ENCODE measurements at regions not wholly inside any gene's neighbourhood (a gene's known extent, or its start where the extent isn't known, plus 50 kb on each side); places are given as distances from the start of the nearest gene placed in this dataset.

- POLR2A ChIA-PET (ENCODE audit: unreplicated experiment): no interaction called here
- no peaks in the 10 kb centered on the region for H3K27me3 ChIP-seq (ENCODE audit: control insufficient read depth, insufficient read depth, low read length)
- dilution Hi-C loops (cut with HindIII; ENCODE audit: low sequenced_read_pairs, unreplicated experiment) (no loop called here), intact Hi-C loops (cut with micrococcal nuclease) (no loop called here), in situ Hi-C loops (cut with MboI; ENCODE audit: low sequenced_read_pairs) (no loop called here)
- H3K9me3 ChIP-seq (ENCODE audit: control insufficient read depth, insufficient read depth, low read length): no peaks in the 10 kb centered on the region
- H4K5ac ChIP-seq (ENCODE audit: low read depth, low read length): no peak overlapping the region
- no peak overlapping the region for H2AK5ac ChIP-seq (ENCODE audit: low read depth, low read length)
- TF ChIP-seq ELK1 (IDR thresholded peaks at IDR 0.05; ENCODE audit: borderline replicate concordance, low read depth, low read length): no peak
- H3K56ac ChIP-seq (ENCODE audit: extremely low read depth, insufficient read depth, low read length): no peak overlapping the region
- H4K91ac ChIP-seq (ENCODE audit: insufficient read depth, low read depth, low read length): no peak overlapping the region
- H3K23ac ChIP-seq (ENCODE audit: low read depth, low read length): no peak overlapping the region
- no peak overlapping the region for H3K18ac ChIP-seq (ENCODE audit: low read depth, low read length)
- ATAC-seq (ENCODE audit: low read depth): no peak
- H3K4me2 ChIP-seq (ENCODE audit: low read depth, low read length): no peak overlapping the region
- no peak overlapping the region for H2BK20ac ChIP-seq (ENCODE audit: low read depth, low read length)
- no peak overlapping the region for H4K8ac ChIP-seq (ENCODE audit: low read depth in 2 of 2, low read length in 2 of 2)
- no peak overlapping the region for H2BK5ac ChIP-seq (ENCODE audit: low read depth, low read length, poor library complexity, severe bottlenecking)
- no peak overlapping the region for H2BK15ac ChIP-seq (ENCODE audit: low read depth, low read length)
- 20% methylated on average over 3 of the region's 3 CpGs; no CpG with 5 or more reads in 1 of the 2 experiments for WGBS, 2 experiments (ENCODE audit: extremely low coverage in 2 of 2, insufficient read length in 1 of 2)
- no peak overlapping the region for H3K14ac ChIP-seq (replicated peaks; ENCODE audit: low read depth, low read length)
- H3K9ac ChIP-seq (ENCODE audit: low read depth, low read length): no peak overlapping the region
- H3K4ac ChIP-seq (ENCODE audit: low read depth, low read length): no peak overlapping the region
- no peak overlapping the region for H3K4me3 ChIP-seq (ENCODE audit: insufficient read depth, low read depth, low read length)
- H3K4me1 ChIP-seq (ENCODE audit: control insufficient read depth, insufficient read depth, low read length): no peaks in the 10 kb centered on the region
- H2BK120ac ChIP-seq (ENCODE audit: low read depth, low read length): no peak overlapping the region
- no peak overlapping the region for H3K27ac ChIP-seq (ENCODE audit: insufficient read depth, low read length)
- H3K36me3 ChIP-seq (ENCODE audit: control insufficient read depth, insufficient read depth, low read length): no peaks in the 10 kb centered on the region
- H4K20me1 ChIP-seq (ENCODE audit: insufficient read depth, low read length): no peaks in the 10 kb centered on the region
- BruUV-seq (replicated peaks): no TSS peak
- H2AK9ac ChIP-seq (replicated peaks; ENCODE audit: low read depth, low read length, poor library complexity): no peak overlapping the region
- H3K9me1 ChIP-seq (ENCODE audit: insufficient read depth, low read length): no peaks in the 10 kb centered on the region
- no peak overlapping the region for H2AFZ ChIP-seq (replicated peaks; ENCODE audit: low read length, poor library complexity)
- CTCF ChIA-PET: no interaction called here
- no peaks in the 10 kb centered on the region for H3K79me1 ChIP-seq (ENCODE audit: low read depth in 1 of 2, low read length in 2 of 2)
- no peak for DNase-seq
Observed at GRCh38 chr12:131637986-131638385, 72.9 kb upstream of the SFSWAP start.

Data from IMR-90 (cell line).